ENCODE measurements at regions not wholly inside any gene's neighbourhood (a gene's known extent, or its start where the extent isn't known, plus 50 kb on each side); places are given as distances from the start of the nearest gene placed in this dataset.
A peak's percentile ranks its signal among the peaks of the same experiment; 100 is the strongest.

DNA sequence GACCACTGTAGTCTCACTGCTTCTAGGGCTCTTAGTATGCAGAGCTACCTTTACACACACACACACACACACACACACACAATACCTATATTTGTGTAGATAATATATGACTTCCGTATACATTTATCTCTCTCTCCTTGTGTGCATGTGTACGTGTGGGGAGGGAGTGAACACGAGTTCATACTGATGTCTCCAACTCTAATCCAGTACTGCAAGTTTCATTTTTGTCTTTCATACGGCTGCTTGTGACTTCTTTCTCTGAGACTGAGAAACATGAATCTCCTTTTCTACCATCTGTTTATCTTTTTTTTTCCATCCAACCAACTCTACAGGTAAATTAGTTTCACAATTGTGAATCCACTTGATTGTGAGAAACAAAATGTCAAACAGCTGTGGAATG, 1229.5 kb upstream of the AGA start:
- no peak for DNase-seq (ENCODE audit: low read depth in 4 of 4, low spot score in 2 of 4)

DNA sequence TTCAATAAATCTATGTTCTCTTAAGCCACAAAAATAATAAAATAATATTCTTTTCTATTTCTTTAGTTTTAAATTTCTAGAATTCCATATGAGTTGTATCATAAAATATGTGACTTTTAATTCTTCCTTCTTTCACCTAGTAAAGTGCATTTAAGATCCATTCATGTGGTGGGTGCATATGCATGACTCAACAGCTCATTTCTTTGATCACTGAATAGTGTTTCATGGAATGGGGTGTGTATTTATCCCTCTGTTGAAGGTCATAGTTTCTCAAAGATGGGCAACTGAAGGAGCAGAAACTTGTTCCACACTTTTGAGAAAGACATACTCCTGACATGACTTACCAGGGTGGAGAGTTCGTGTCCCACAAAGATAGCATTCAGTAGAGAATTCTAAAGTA, 1230.3 kb upstream of the AGA start:
- DNase-seq (ENCODE audit: low read depth in 4 of 4, low spot score in 2 of 4): no peak

DNA sequence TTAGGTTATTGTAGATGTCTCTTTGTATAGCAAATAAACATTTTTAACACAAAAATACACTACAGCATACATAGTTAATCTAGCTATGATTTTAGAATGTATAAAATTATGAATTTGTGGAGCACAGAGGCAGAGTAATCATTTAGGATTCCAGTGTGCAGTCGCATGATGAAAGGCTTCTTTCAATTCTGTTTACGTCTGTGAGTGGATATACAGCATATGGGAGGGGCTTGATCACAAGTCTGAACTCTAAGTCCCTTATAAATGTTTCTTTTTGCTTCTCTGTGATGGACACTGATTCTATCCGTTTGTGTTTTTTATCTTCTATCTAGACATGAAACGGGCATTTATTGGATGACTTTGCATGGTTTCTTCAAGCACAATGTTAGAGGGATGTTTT, 1239.6 kb upstream of the AGA start:
- DNase-seq (ENCODE audit: low read depth in 4 of 4, low spot score in 2 of 4): no peak

DNA sequence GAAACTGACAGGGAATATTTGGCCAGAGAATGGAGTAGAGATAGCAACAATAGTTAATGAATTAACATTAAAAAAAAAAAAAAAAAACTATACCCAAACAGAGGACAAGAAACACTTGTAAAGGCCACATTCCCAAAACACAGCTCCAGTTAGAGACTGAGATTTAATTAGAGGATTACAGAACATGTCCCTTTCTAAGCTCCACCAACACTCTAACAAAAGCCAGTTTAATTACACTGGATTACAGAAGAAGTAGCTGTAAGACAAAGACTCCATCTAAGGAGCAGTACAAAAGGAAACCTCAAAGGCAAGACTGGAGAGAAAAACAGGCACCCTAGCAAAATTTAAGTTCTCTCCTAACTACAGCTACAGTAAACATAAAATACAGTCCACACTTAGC, 1247.7 kb upstream of the AGA start:
- DNase-seq (ENCODE audit: low read depth in 4 of 4, low spot score in 2 of 4): no peak

DNA sequence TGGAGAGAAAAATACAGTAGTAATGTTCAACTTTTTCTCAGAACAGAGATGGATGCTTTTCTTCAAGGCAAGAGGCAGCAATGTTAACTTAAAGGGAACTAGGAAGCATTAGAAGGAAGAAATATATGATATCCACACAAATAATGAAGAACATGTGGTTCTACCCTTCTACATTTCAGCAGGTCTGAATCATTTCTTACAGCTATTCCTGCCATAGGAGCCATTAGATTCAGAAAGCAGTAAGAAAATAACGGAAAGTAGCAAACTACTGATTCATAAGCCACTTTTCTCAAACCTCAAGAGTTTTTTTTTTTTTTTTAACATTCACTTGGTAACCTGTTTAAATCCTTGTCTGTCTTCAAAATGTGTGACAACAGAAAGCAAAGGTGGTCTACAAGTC, 1251.6 kb upstream of the AGA start:
- DNase-seq (ENCODE audit: low read depth in 4 of 4, low spot score in 2 of 4): no peak

DNA sequence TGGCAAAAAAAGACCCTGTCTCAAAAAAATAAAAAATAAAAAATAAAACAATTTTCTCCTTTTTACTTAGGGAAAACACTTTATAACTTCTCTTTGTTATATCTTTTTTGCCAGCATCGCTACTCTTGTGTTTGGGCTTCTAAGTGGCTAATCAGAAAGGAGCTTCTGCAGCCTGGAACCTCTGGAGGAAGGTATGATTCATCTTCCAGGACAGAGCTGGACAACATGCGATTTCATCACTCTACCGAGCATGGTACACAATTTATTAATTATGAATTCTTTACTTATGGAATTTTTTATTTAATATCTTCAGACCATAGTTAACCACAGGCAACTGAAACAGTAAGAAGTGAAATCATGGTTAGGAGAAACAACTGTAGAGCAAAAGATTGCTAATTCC, 1254.3 kb upstream of the AGA start:
- DNase-seq (ENCODE audit: low read depth in 4 of 4, low spot score in 2 of 4): no peak

DNA sequence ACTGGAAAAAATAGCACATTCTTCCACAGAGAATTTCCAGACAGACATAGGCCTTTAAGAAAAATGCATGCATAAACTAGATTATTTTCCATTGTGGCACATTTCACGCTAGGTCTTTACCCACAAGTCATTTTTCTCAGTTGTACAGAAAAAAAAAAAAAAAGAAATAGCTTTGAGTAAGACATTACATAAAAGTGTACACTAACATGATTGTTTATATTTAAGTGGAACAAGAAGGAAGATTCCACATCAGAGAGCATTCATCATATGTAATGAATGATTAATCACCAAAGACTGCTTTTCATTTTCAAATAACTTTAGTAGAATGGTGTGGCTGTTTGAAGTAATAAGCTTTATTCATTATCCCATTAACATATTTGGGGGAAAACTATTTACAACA, 1270.2 kb upstream of the AGA start:
- no peak for DNase-seq (ENCODE audit: low read depth in 4 of 4, low spot score in 2 of 4)

DNA sequence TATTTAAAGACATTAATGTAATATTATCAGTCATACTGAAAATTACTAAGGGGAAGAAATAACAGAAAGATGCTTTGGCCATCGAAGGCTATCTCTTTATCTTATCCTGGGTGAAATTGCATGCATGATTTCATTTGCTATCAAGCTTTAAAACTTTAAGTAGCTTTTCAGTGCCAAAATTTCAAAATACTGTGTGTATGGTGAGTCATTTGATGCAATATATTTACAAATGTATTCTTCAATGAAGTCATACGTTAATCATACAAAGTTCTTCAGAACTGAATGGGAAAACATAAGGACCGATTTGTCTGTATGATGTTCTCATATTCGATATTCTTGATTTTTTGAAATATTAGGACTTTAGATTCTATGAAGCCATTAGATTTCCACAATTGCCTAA, 1295.8 kb upstream of the AGA start:
- DNase-seq (ENCODE audit: low read depth in 4 of 4, low spot score in 2 of 4): no peak

DNA sequence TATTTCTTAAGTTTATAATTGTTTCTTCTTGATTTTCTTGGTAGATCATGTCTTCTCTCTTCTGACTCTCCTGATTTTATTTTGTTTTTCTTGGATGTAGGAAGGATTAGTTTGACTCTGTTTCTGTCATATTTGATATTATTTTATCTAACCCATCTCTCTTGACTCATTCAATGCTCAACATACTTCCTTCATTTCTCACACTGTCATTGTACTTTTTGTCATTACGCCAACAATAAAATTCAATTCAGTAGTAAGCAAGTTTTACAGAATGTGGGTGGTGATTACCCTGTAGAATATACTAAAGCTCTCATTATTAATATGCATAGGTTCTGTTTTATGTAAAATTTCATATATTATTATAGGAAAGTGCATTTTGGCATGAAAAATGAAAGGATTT, 1303.0 kb upstream of the AGA start:
- no peak for DNase-seq (ENCODE audit: low read depth in 4 of 4, low spot score in 2 of 4)

DNA sequence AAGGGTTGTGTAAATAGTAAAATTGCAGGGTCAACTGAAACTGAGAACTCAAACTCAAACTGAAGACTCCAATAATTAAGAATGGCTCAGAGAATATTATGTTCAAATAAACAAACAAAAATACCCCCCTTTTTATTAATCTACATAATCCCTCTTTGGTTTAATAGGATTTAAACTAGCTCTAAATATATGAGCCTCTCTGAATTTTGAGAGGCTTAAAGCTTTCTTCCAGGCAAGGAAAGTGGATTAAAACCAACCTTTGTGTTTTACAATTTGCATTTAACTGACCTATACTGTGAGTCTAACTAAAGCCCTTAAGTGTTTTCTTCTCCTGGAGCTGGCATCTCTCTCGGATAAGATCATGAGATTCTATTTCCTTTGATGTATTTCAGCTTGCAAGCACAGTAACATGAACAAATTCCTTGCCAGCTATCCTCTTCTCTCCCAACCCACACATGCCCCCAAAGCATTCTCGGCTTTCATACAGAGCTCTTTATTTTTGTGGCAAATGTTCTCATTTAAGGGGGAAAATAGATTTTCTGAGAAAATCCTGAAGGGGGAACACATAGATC, 1310.8 kb upstream of the AGA start:
- DNase-seq (ENCODE audit: low read depth in 4 of 4, low spot score in 2 of 4): peak in 1 of 4 donors; percentile 12

DNA sequence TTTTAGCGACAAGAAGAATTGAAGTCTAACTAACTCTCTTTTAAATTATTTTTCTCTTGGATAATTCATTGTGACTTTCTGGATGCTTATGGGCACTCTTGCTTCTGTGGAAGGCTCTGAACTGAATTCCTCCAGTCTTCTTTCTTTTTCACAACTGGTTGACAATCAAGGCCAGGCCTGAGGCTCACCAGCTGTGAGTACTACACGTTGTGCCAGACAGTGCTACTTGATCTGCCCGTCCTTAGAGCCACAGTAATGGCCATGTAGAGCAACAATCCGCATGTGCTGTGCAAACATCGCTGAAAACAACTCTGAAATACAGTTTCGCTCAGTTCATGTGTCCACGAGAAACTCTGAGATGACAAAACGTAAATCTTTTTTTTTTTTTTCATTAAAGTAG, 1336.3 kb upstream of the AGA start:
- no peak for DNase-seq (ENCODE audit: low read depth in 4 of 4, low spot score in 2 of 4)

DNA sequence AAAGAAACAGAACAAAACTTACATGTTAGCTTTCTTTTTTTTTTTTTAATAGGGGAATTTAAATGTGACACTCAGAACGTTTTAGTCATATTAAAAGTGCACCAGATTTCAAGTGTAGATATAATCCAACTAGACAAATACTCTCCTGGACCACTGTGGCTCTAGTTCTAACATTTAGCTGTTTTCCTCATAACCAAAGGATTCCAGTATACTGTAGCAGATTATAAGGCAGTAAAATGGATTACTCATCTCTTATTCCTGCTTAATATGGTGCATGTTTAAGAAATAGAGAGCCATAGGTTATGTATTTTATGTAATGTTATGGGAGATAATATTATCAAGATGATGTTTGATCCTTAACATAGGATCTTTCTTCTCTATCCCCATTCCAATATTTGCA, 1339.5 kb upstream of the AGA start:
- DNase-seq (ENCODE audit: low read depth in 4 of 4, low spot score in 2 of 4): no peak

DNA sequence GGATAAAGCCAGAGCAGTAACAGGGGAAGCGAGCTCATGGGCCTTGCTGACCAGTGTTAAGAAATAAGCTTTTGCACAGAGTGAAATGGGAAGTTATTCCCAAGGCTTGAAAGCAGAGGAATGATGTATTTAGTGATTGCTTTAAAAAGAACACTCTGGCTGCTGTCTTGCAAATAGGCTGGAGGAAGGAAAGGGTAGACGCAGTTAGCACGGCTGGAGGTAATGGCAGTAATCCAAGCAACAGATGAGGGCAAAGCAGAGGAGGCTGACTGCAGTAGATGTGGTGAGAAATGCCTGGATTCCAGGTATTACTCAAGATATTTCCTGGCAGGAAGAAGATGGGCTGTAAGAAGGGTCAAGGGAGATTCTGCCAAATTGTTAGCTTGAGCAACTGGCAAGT, 1342.3 kb upstream of the AGA start:
- no peak for DNase-seq (ENCODE audit: low read depth in 4 of 4, low spot score in 2 of 4)

DNA sequence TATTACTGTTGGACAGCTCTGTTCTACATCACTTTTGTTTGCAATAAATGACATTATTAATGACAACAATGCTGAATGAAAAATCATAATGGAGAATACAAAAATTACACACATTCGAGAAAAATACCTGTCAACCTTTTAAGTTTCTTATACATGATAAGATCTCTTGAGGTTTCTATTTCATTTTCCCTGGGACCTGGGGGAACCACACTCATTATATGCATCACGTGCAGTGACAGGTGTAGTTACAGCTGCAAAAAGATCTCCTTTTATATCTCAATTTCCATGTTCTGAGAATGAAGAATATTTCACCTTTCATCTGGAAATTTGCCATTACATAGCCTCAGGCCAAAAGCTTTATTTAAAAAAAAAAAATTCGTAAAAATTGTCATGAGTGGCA, 1347.0 kb upstream of the AGA start:
- DNase-seq (ENCODE audit: low read depth in 4 of 4, low spot score in 2 of 4): no peak

DNA sequence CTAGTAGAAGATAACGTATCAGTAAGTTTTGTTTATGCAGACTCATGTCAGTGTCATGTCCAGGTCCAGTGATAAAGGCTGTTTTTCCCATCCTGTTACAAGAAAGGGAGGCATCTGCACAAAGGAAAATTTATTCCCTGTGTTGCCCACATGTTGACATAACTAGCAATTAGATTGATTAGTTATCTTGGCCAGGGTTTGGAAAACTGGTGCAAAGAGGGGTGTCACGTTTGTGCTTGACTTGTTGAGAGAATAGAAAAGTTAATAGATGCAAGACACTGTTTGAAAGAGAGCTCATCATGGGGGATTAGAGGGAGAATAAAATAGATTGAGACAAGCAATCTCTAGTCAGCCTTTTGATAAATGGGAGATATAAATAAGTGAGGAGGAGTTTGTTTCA, 1357.0 kb upstream of the AGA start:
- DNase-seq (ENCODE audit: low read depth in 4 of 4, low spot score in 2 of 4): no peak

DNA sequence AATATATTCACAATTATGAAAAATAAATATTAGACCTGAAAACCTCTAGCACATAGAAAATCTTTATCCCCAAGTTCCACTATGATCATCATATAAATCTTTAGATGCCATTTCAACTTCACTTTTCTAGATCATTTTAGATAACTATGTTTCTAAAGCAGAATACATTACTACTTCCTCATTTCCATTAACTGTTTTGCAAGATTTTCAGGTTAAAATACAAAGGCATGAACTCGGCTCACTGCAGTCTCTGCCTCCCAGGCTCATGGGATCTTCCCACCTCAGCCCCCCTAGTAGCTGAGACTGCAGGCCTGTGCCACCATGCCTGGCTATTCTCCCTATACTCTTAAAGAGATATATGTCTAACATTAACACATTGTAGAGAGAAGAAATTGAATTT, 1365.9 kb upstream of the AGA start:
- no peak for DNase-seq (ENCODE audit: low read depth in 4 of 4, low spot score in 2 of 4)

DNA sequence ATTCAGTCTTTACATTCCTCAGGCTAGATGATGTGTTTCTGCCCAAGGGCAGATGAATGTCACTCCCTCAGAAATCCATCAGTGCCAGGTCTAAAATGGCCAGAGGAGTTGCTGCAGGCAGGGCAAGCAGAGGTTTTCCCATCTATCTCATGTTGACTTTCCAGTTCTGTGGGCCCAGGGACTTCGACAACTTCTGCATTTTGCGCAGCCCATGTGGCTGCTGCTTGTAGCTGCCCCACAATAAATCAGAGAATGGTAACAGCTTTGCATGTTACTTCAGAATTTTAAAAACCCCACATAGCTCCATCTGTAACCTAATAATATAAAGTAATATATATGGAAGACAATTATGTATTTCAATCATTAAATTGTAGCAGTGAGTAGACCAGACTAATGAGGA, 1367.7 kb upstream of the AGA start:
- DNase-seq (ENCODE audit: low read depth in 4 of 4, low spot score in 2 of 4): no peak

DNA sequence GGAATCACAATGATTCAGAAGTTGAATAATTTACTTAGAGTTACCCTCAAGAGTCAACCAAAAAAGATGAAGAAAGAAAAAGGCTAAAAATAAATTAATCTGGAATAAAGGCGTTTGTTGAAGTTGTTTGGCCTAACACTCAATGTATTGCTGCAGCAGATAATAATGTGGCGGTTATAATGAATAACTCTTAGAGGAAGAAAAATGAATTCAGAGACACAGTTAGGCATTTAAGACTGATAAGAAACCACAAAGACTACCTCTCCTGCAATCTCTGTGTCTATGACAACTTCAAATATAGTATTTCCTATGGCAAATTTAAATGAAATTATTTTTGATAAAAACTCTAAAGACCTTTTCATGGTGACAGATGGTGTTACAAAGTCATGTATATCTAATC, 1369.1 kb upstream of the AGA start:
- DNase-seq (ENCODE audit: low read depth in 4 of 4, low spot score in 2 of 4): no peak

DNA sequence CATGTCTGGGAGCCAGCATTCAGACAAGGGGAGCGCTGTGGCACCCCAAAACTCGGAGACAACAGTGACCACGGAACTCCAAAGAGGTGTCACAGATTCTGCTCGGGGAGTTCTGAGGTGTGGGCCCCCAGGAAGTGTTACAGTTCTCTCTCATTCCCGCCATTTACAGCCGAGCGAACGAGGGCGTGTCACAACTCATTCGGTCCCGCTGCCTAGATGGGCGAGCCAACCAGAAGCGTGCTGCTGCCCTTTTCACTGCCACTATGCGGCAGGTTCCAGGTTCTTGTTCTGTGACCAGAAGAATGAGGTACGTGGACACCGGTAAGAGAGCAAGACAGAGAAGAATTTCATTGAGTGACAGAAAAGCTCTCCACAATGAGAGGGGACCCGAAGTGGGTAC, 1370.6 kb upstream of the AGA start:
- DNase-seq (ENCODE audit: low read depth in 4 of 4, low spot score in 2 of 4): no peak

DNA sequence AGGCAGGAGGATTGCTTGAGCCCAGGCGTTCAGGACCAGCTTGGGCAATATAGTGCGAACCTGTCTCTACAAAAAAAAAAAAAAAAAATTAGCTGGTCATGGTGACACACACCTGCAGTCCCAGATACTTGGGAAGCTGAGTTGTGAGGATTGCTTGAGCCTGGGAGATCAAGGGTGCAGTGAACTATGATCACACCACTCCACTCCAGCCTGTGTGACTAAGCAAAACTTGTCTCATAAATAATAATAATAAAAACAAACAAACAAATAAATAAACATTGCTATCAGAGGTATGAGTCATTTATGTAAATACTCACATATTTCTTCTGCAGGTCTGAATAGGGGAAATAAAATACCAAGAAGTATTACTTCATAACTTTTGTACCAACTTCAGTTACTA, 1372.7 kb upstream of the AGA start:
- DNase-seq (ENCODE audit: low read depth in 4 of 4, low spot score in 2 of 4): no peak

DNA sequence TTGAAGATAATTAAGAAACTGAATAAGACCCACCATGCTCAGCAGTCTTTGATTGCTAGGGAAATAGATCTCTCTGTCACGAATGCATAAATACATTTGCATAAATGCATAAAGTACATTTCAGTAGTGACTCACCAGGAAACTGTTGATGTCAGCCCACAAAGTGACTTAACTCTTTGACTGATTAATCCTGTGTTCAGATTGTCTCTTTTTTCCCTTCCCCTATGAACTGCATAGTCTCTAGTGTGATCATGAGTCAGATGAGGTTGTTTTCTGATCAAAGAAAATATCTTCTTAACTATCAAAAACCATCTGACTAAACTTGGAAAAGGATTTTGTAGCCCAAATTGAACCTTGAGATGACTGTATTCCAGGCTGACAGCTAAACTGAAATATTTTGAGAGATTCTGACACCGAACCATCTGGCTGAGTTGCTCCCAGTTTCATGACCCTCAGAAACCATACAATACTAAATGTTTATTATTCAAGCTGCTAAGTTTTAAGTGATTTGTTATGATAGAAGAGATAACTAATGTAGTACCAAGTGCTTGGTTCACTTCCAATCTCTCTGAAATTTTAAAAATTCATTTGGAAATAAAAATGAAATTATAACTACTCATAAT, 1381.5 kb upstream of the AGA start:
- no peak for DNase-seq (ENCODE audit: low read depth in 4 of 4, low spot score in 2 of 4)

DNA sequence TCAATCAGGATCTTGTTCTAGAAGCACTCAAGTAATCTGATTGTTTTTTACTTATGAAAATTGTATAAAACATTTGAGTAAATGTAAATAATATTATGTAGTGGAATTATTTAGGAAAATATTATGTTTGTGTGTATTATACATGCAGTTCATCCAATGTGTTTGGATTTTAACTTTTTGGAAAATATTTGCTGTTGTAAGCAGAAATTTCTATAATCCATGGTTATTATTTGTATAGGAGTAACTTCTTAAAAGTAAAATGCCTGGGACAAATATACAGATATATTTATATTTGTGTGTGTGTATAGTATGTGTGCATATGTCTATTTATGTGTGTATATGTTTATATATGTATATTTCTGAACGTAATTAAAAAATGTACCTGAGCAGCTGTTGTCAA, 1394.6 kb upstream of the AGA start:
- DNase-seq (ENCODE audit: low read depth in 4 of 4, low spot score in 2 of 4): no peak

DNA sequence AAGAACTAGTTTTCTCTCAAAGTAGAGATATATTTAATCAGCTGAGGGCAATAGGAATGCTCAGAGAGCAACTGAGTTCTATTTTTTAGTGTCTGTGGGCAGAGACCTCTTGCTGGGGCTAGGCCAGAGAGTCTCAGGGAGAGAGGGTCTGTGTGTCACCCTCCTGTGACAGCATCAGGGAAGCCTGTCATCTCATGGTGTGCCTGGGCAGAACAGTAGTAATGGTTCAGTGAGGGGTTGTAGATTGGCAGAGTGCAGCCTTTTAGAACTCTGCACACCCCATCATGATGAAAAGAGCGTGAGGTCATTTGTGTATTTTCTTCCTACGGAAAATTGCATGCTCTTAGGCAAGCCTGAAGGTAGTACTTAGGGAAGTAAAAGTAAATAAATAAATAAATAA, 1396.5 kb upstream of the AGA start:
- DNase-seq (ENCODE audit: low read depth in 4 of 4, low spot score in 2 of 4): no peak
